ENCODE measurements at regions not wholly inside any gene's neighbourhood (a gene's known extent, or its start where the extent isn't known, plus 50 kb on each side); places are given as distances from the start of the nearest gene placed in this dataset.
"Not testable (repeated sequence)": the region's sequence is repeated elsewhere in the genome, so short reads cannot be mapped to it uniquely, and the experiment has no call there.

GRCh38 chr10:34886906-34887642 is 72.0 kb upstream of the PARD3 start:
- Mint-ChIP-seq H3K9me3 (ENCODE audit: low read depth) (no peaks in the 10 kb centered on the region), H3K4me3 (ENCODE audit: unreplicated experiment) (no peak overlapping the region), H3K36me3 (ENCODE audit: low read depth) (no peaks in the 10 kb centered on the region), H3K4me1 (ENCODE audit: low read depth) (peaks cover 17% of the 10 kb centered on the region), H3K27me3 (ENCODE audit: low read depth) (no peaks in the 10 kb centered on the region), H3K27ac (ENCODE audit: unreplicated experiment) (no peak overlapping the region)
- DNase-seq (ENCODE audit: low spot score) = peak; percentile 21
- TF ChIP-seq CTCF (IDR thresholded peaks at IDR 0.05) = no peak

- no peak overlapping the region for H3K4me3 Mint-ChIP-seq (ENCODE audit: unreplicated experiment)
- H3K4me1 Mint-ChIP-seq (ENCODE audit: low read depth) = peaks cover 17% of the 10 kb centered on the region
- H3K27me3 Mint-ChIP-seq (ENCODE audit: low read depth) = no peaks in the 10 kb centered on the region
- no peak for TF ChIP-seq CTCF (IDR thresholded peaks at IDR 0.05)
- H3K9me3 Mint-ChIP-seq (ENCODE audit: low read depth) = peaks cover 3% of the 10 kb centered on the region
- no peak overlapping the region for H3K27ac Mint-ChIP-seq (ENCODE audit: unreplicated experiment)
- no peaks in the 10 kb centered on the region for H3K36me3 Mint-ChIP-seq (ENCODE audit: low read depth)
- no peak for DNase-seq (ENCODE audit: low spot score)
Measured at GRCh38 chr10:34885898-34886297, 70.8 kb upstream of the PARD3 start.

- TF ChIP-seq CTCF (IDR thresholded peaks at IDR 0.05) = no peak
Measured at GRCh38 chr10:34885011-34885410, 69.9 kb upstream of the PARD3 start.

GRCh38 chr10:34884272-34884952 is 69.3 kb upstream of the PARD3 start:
- H3K27me3 Mint-ChIP-seq (ENCODE audit: low read depth) = no peaks in the 10 kb centered on the region
- no peak for TF ChIP-seq CTCF (IDR thresholded peaks at IDR 0.05)
- peaks cover 13% of the 10 kb centered on the region for H3K4me1 Mint-ChIP-seq (ENCODE audit: low read depth)
- no peaks in the 10 kb centered on the region for H3K36me3 Mint-ChIP-seq (ENCODE audit: low read depth)
- peak; percentile 7 for DNase-seq (ENCODE audit: low spot score)
- H3K9me3 Mint-ChIP-seq (ENCODE audit: low read depth) = peaks cover 3% of the 10 kb centered on the region
- H3K27ac Mint-ChIP-seq (ENCODE audit: unreplicated experiment) = no peak overlapping the region
- no peak overlapping the region for H3K4me3 Mint-ChIP-seq (ENCODE audit: unreplicated experiment)

More at GRCh38 chr10:34885011-34885410, 69.9 kb upstream of the PARD3 start:
- Mint-ChIP-seq H3K36me3 (ENCODE audit: low read depth) (no peaks in the 10 kb centered on the region), H3K27me3 (ENCODE audit: low read depth) (no peaks in the 10 kb centered on the region), H3K4me3 (ENCODE audit: unreplicated experiment) (no peak overlapping the region), H3K4me1 (ENCODE audit: low read depth) (peaks cover 17% of the 10 kb centered on the region), H3K27ac (ENCODE audit: unreplicated experiment) (no peak overlapping the region), H3K9me3 (ENCODE audit: low read depth) (peaks cover 3% of the 10 kb centered on the region)
- peak; percentile 2 for DNase-seq (ENCODE audit: low spot score)

- Mint-ChIP-seq H3K27me3 (ENCODE audit: low read depth) (peaks cover 6% of the 10 kb centered on the region), H3K36me3 (ENCODE audit: low read depth) (no peaks in the 10 kb centered on the region), H3K4me3 (ENCODE audit: unreplicated experiment) (no peak overlapping the region), H3K27ac (ENCODE audit: unreplicated experiment) (no peak overlapping the region), H3K4me1 (ENCODE audit: low read depth) (peaks cover 2% of the 10 kb centered on the region), H3K9me3 (ENCODE audit: low read depth) (peaks cover 3% of the 10 kb centered on the region)
- DNase-seq (ENCODE audit: low spot score) = peak; percentile 10
- TF ChIP-seq CTCF (IDR thresholded peaks at IDR 0.05) = no peak
Measured at GRCh38 chr10:34880817-34881216, 65.7 kb upstream of the PARD3 start.

- not testable (repeated sequence) for H3K9me3 Mint-ChIP-seq (ENCODE audit: low read depth); DNase-seq (ENCODE audit: low spot score); H3K36me3 Mint-ChIP-seq (ENCODE audit: low read depth); H3K27me3 Mint-ChIP-seq (ENCODE audit: low read depth); H3K4me1 Mint-ChIP-seq (ENCODE audit: low read depth); H3K27ac Mint-ChIP-seq (ENCODE audit: unreplicated experiment); H3K4me3 Mint-ChIP-seq (ENCODE audit: unreplicated experiment)
Measured at GRCh38 chr10:34878651-34879050, 63.6 kb upstream of the PARD3 start.
